Keratinocyte (primary cell): ENCODE measurements at regions not wholly inside any gene's neighbourhood (a gene's known extent, or its start where the extent isn't known, plus 50 kb on each side); places are given as distances from the start of the nearest gene placed in this dataset.

Experiments
- DNase-seq: peaks from one replicate; pipeline ENCODE4 v3.0.0-alpha.2; 2011; ENCODE audit warnings: low read depth, missing footprints, low spot score
- FAIRE-seq: peaks from 2 replicates; lab custom pipeline; 2011; peaks lifted over from hg19 to GRCh38; lab: Jason Lieb, UNC
- H2AFZ ChIP-seq: 2 replicates; pipeline ENCODE4 v1.6.0; 2012; ENCODE audit warnings: low read length, control low read depth, inconsistent platforms; ENCODE audit not compliant: control insufficient read depth
- H3K27ac ChIP-seq: 2 replicates; pipeline ENCODE4 v1.5.1; 2011; ENCODE audit warnings: low read length; ENCODE audit not compliant: control insufficient read depth, insufficient read depth
- H3K27me3 ChIP-seq: 3 replicates; pipeline ENCODE4 v1.6.0; 2011; ENCODE audit warnings: low read length; ENCODE audit not compliant: control insufficient read depth, insufficient read depth; ENCODE audit errors: extremely low read depth
- H3K36me3 ChIP-seq, 2 experiments: 2 replicates in 1 of 2; 3 replicates in 1 of 2; pipeline ENCODE4 v1.5.1; 2011; ENCODE audit warnings: low read length in 2 of 2, mild to moderate bottlenecking in 1 of 2; ENCODE audit not compliant: control insufficient read depth in 2 of 2, insufficient read depth in 2 of 2; ENCODE audit errors: extremely low read depth in 1 of 2
- H3K4me1 ChIP-seq: 3 replicates; pipeline ENCODE4 v1.5.1; 2011; ENCODE audit warnings: low read length; ENCODE audit not compliant: control insufficient read depth, insufficient read depth; ENCODE audit errors: extremely low read depth
- H3K4me2 ChIP-seq: 3 replicates; pipeline ENCODE4 v1.6.0; 2011; ENCODE audit warnings: low read depth, low read length; ENCODE audit not compliant: control insufficient read depth, insufficient read depth; ENCODE audit errors: extremely low read depth
- H3K4me3 ChIP-seq, 3 experiments: fragments of 200-600 bp in 1 of 3; sonication (generic) in 1 of 3; 2 replicates in 2 of 3; 3 replicates in 1 of 3; pipeline ENCODE4 v1.5.1; 2011 to 2016; ENCODE audit warnings: low read length in 3 of 3, mild to moderate bottlenecking in 3 of 3, control low read depth in 2 of 3, inconsistent platforms in 1 of 3, low read depth in 1 of 3, mixed read lengths in 1 of 3, mixed run types in 1 of 3, moderate library complexity in 1 of 3; ENCODE audit not compliant: control insufficient read depth in 2 of 3, insufficient read depth in 2 of 3; ENCODE audit errors: extremely low read depth in 1 of 3
- H3K79me2 ChIP-seq: 2 replicates; pipeline ENCODE4 v1.6.0; 2012; ENCODE audit warnings: low read length; ENCODE audit not compliant: control insufficient read depth, insufficient read depth
- H3K9ac ChIP-seq: 3 replicates; pipeline ENCODE4 v1.6.0; 2011; ENCODE audit warnings: low read length; ENCODE audit not compliant: control insufficient read depth, insufficient read depth; ENCODE audit errors: extremely low read depth
- H3K9me1 ChIP-seq: 3 replicates; pipeline ENCODE4 v1.6.0; 2011; ENCODE audit warnings: low read length; ENCODE audit not compliant: control insufficient read depth, insufficient read depth; ENCODE audit errors: extremely low read depth
- H3K9me3 ChIP-seq: 2 replicates; pipeline ENCODE4 v1.5.1; 2012; ENCODE audit warnings: low read depth, low read length; ENCODE audit not compliant: control insufficient read depth
- H4K20me1 ChIP-seq: 3 replicates; pipeline ENCODE4 v1.6.0; 2011; ENCODE audit warnings: low read length; ENCODE audit not compliant: control insufficient read depth, insufficient read depth; ENCODE audit errors: extremely low read depth
- EZH2 ChIP-seq: IDR thresholded peaks from one replicate; pipeline ENCODE4 v1.6.1; 2012; ENCODE audit warnings: inconsistent platforms, mild to moderate bottlenecking, low read length, moderate library complexity
- dilution Hi-C: fragments of 300-500 bp; cut with MboI; formaldehyde crosslinking; loops from one replicate; pipeline ENCODE4 v1.7.0; 2020; ENCODE audit warnings: low sequenced_read_pairs; ENCODE audit not compliant: extremely low pct_ligation_motif_present
- TF ChIP-seq, protein P1 (sequence below), 3 experiments: IDR thresholded peaks in 1 of 3; conservative IDR thresholded peaks in 1 of 3; optimal IDR thresholded peaks in 1 of 3; 2 replicates in 2 of 3; 3 replicates in 1 of 3; pipeline versions ENCODE3 to v1.5.1; 2011; ENCODE audit warnings: low read length in 3 of 3, mild to moderate bottlenecking in 3 of 3, moderate library complexity in 2 of 3, control low read depth in 1 of 3, inconsistent platforms in 1 of 3; ENCODE audit not compliant: insufficient read depth in 2 of 3; ENCODE audit errors: extremely low read depth in 1 of 3

DNA sequence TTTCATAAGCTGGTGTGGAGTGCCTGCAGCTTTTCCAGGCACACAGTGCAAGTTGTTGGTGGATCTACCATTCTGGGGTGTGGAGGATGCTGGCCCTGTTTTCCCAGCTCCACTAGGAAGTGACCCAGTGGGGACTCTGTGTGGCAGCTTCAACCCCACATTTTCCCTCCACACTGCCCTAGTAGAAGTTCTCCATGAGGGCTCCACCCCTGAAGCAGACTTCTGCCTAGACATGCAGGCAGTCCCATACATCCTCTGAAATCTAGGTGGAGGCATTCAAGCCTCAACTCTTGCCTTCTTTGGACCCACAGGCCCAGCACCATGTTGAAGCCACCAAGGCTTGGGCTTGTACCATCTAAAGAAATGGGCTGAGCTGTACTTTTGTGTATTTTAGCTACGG, 206.2 kb upstream of the GRM7 start:
- H3K9ac ChIP-seq: no peak overlapping the region
- H2AFZ ChIP-seq: no peak overlapping the region
- H3K36me3 ChIP-seq: no peaks in the 10 kb centered on the region
- no peak overlapping the region for H3K4me2 ChIP-seq
- no peak overlapping the region for H3K27ac ChIP-seq
- H3K27me3 ChIP-seq: no peaks in the 10 kb centered on the region
- no peaks in the 10 kb centered on the region for H3K9me3 ChIP-seq
- H3K9me1 ChIP-seq: no peaks in the 10 kb centered on the region
- dilution Hi-C loops: no loop called here
- H3K79me2 ChIP-seq: no peaks in the 10 kb centered on the region
- H4K20me1 ChIP-seq: no peaks in the 10 kb centered on the region
- no peak overlapping the region for H3K4me3 ChIP-seq
- no peaks in the 10 kb centered on the region for H3K4me1 ChIP-seq
- TF ChIP-seq EZH2: no peak
- TF ChIP-seq, protein P1, sequence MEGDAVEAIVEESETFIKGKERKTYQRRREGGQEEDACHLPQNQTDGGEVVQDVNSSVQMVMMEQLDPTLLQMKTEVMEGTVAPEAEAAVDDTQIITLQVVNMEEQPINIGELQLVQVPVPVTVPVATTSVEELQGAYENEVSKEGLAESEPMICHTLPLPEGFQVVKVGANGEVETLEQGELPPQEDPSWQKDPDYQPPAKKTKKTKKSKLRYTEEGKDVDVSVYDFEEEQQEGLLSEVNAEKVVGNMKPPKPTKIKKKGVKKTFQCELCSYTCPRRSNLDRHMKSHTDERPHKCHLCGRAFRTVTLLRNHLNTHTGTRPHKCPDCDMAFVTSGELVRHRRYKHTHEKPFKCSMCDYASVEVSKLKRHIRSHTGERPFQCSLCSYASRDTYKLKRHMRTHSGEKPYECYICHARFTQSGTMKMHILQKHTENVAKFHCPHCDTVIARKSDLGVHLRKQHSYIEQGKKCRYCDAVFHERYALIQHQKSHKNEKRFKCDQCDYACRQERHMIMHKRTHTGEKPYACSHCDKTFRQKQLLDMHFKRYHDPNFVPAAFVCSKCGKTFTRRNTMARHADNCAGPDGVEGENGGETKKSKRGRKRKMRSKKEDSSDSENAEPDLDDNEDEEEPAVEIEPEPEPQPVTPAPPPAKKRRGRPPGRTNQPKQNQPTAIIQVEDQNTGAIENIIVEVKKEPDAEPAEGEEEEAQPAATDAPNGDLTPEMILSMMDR (optimal IDR thresholded peaks at IDR 0.05 in 1 of 3, IDR thresholded peaks at IDR 0.05 in 1 of 3, conservative IDR thresholded peaks at IDR 0.05 in 1 of 3; ENCODE audit: extremely low read depth in 1 of 3, insufficient read depth in 2 of 3, low read length in 3 of 3): no peak
- DNase-seq (no peak), FAIRE-seq (no peak)

DNA sequence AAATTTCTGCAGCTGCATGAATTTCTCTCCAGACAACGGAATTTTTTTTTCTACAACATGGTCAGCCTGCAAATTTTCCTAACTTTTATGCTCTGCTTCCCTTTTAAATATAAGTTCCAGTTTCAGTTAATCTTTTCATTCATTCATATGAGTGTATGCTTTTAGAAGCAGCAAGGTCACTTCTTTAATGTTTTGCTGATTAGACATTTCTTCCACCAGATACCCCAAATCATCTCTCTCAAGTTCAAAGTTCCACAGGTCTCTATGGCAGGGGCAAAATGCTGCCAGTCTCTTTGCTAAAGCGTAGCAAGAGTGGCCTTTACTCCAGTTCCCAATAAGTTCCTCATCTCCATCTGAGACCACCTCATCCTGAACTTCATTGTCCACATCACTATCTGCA, 205.6 kb upstream of the GRM7 start:
- Histone ChIP-seq H3K27me3 (no peaks in the 10 kb centered on the region), H3K36me3 (no peaks in the 10 kb centered on the region), H3K27ac (no peak overlapping the region), H3K4me1 (no peaks in the 10 kb centered on the region), H3K9me1 (no peaks in the 10 kb centered on the region), H3K4me2 (no peak overlapping the region), H2AFZ (no peak overlapping the region), H3K79me2 (no peaks in the 10 kb centered on the region), H4K20me1 (no peaks in the 10 kb centered on the region), H3K9ac (no peak overlapping the region), H3K9me3 (no peaks in the 10 kb centered on the region), H3K4me3 (no peak overlapping the region)
- no peak for DNase-seq
- no peak for TF ChIP-seq EZH2
- TF ChIP-seq, protein P1 (optimal IDR thresholded peaks at IDR 0.05 in 1 of 3, IDR thresholded peaks at IDR 0.05 in 1 of 3, conservative IDR thresholded peaks at IDR 0.05 in 1 of 3; ENCODE audit: extremely low read depth in 1 of 3, insufficient read depth in 2 of 3, low read length in 3 of 3): no peak
- dilution Hi-C loops: no loop called here
- no peak for FAIRE-seq
